GM19023 (cell line): ENCODE measurements at regions not wholly inside any gene's neighbourhood (a gene's known extent, or its start where the extent isn't known, plus 50 kb on each side); places are given as distances from the start of the nearest gene placed in this dataset.
"Not testable (repeated sequence)": the region's sequence is repeated elsewhere in the genome, so short reads cannot be mapped to it uniquely, and the experiment has no call there.

Experiments used
- ATAC-seq: cut with Tn5 transposase; IDR thresholded peaks from one replicate; pipeline ENCODE4 v1.9.1; 2021; ENCODE audit warnings: mild to moderate bottlenecking, moderate library complexity; ENCODE audit not compliant: unreplicated experiment

DNA sequence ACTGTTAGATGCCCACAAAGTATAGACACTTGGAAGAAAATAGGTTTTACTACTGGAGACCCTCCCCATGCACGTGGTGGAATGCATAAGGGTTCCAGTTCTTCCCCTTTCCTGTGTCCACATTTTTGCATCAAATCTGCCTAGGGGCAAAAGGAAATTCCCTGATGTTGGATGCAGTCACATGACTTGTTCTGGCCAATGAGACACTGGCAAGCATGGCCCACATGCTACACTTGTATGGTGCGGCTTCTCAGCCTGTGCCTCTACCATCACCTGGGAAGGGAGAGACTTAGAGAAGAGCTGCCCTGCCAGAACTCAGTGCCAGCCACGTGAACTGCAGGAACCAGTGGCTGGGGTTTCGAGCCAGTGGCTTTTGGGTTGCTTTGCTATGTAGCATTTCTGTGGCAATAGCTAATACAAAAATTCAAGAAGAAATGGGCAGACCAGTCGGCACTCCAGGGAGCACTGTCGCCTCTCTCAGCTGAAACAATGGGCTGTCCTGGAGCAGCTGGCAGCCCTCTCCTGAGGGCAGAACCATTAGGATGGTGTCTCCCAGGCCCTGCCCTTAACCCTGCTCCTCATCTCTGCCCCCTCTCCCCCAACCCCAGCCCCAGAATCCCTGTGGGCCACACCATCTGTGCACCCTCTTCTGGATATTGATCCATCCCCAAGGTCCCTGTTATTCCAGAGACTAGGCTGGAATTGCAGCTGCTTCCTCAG is 634.0 kb downstream of the UQCRFS1 start:
- ATAC-seq: no peak

DNA sequence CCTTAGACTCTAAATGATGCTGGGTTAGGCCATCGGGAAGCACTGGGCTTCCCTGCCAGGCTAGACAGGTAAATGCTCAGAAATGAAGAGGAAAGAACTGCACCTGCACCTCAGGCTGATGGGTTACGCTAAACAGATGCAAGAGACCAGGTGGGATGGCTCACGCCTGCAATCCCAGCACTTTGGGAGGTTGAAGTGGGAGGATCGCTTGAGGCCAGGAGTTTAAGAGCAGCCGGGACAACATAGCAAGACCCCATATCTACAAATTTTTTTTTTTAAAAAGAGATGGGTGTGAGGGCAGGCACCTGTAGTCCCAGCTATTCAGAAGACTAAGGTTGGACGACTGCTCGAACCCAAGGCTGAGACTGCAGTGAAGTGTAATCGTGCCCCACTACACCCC is 634.7 kb downstream of the UQCRFS1 start:
- ATAC-seq: no peak

DNA sequence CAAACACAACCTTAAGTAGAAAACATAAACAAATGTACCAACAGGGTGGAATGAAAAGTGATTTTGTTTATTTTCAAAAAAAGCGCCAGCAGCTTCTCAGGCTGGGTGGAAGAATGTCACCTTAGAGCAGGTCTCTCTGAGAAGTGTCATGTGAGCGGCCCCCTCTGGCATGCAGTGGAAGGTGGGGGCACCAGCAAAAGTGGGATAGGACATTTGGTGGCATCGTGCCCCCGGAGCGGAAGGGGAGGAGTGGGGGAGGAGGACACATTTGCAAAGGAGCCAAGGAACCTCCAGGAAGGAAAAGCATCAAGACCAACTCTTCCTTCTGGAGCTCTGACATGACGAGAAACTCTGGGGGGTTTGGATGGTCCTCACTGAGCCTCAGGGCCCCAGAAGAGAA is 635.3 kb downstream of the UQCRFS1 start:
- no peak for ATAC-seq

DNA sequence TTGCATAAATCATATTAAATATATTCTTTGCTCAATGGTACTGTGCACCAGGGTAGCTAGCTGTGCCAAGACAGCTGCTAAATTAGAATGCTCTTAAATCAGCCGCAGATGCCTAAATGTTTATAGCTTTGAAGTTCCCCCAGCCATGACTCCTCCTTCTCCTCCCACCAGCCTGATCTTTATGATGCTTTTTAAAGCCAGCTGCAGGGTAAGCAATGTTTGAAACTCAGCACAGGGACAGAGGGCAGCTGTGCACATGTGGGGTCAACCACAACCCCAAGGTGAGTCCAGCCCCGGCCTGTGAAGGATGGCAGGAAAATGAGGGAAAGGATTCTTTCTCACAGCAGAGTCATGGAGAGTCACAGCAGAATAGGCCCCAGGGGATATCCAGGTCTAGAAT is 635.7 kb downstream of the UQCRFS1 start:
- ATAC-seq: no peak

DNA sequence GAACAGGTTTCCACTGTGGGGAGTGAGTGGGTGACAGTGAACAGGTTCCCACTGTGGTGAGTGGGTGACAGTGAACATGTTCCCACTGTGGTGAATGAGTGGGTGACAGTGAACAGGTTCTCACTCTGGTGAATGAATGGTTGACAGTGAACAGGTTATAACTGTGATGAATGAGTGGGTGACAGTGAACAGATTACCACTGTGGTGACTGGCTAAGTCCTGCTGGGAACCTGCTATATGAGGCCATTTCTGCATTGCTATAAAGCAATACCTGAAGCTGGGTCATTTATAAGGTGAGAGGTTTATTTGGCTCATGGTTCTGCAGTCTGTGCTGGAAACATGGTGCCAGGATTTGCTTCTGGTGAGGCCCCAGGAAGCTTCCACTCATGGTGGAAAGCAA is 637.1 kb downstream of the UQCRFS1 start:
- no peak for ATAC-seq

DNA sequence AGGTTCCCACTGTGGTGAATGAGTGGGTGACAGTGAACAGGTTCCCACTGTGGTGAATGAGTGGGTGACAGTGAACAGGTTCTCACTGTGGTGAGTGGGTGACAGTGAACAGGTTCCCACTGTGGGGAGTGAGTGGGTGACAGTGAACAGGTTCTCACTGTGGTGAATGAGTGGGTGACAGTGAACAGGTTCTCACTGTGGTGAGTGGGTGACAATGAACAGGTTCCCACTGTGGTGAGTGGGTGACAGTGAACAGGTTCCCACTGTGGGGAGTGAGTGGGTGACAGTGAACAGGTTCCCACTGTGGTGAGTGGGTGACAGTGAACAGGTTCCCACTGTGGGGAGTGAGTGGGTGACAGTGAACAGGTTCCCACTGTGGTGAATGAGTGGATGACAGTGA is 637.6 kb downstream of the UQCRFS1 start:
- not testable (repeated sequence) for ATAC-seq

DNA sequence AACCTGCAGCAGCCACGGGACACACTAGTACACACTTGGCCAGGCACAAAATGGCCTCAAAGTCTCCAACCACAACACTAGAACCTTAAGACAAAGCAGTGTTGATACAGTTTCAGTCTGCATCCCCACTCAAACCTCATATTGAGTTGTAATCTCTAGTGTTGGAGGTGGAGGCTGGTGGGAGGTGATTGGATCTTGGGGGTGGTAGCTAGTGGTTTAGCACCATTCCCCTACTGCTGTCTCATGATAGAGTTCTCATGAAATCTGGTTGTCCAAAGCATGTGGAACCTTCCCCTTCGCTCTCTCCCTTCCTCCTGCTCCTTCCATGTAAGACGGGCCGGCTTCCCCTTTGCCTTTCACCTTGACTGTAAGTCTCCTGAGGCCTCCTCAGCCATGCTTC is 638.7 kb downstream of the UQCRFS1 start:
- ATAC-seq: no peak

DNA sequence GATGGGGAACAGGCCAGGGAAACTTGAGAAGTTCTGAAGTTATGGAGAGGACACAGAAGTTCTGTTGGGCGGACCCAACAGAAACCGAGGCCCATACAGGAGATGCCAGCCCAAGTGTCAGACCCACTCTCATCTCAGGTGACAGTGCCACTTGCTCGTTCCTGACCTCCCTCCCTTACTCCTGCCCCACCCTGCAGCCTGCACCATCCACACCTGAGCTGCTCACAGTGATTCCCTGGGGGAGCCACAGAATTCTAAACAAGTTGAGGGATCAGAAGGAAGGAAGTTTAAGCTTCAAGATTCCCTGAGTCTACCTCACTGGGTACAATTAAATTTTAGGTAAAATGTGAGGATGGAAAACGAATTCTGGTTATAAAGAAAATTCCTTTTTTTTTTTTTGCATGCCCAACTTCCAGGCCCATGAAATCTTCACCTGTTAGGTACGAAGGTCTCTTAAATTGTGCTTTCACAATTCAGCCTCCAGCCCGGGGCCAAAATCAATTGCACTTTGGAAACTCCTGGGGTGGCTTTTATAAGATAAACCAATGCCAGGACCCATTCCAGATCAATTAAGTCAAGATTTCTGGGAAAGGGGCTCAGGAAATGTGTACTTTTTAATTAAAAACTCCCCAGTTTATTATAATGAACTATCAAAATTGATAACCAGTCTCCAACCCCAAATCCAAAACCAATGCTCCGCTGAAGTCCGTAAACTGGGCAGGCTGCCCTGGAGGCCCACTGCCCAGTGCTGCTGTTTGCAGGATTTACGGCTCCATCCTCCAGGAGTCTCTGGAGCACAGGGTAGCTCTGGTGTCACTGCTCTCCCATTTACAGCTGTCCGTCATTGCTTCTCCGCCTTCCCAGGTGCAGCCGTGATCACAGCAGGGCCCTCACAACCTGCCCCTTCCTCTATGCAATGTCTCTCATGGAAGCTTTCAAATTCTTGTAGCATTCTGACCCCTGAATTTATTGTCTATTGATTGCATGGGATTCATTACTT is 643.5 kb downstream of the UQCRFS1 start:
- ATAC-seq: no peak

DNA sequence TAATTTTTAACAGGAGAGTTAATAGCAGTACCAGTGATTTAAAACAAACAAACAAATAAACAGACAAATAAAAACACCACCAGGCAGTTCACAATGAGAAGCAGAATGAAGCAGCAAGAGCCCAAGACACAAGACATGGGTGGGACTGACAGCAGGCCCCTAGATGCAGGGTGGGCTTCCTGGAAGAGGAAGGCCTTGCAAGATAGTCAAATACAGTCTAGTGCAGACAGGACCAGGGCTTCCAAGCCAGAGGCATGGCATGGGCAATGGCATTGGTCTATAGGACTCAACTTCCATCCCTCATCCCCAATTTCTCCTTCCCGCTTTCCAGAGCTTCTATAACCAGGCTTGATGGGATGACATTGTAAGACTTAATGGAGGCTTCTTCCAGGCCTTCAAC is 645.1 kb downstream of the UQCRFS1 start:
- no peak for ATAC-seq

DNA sequence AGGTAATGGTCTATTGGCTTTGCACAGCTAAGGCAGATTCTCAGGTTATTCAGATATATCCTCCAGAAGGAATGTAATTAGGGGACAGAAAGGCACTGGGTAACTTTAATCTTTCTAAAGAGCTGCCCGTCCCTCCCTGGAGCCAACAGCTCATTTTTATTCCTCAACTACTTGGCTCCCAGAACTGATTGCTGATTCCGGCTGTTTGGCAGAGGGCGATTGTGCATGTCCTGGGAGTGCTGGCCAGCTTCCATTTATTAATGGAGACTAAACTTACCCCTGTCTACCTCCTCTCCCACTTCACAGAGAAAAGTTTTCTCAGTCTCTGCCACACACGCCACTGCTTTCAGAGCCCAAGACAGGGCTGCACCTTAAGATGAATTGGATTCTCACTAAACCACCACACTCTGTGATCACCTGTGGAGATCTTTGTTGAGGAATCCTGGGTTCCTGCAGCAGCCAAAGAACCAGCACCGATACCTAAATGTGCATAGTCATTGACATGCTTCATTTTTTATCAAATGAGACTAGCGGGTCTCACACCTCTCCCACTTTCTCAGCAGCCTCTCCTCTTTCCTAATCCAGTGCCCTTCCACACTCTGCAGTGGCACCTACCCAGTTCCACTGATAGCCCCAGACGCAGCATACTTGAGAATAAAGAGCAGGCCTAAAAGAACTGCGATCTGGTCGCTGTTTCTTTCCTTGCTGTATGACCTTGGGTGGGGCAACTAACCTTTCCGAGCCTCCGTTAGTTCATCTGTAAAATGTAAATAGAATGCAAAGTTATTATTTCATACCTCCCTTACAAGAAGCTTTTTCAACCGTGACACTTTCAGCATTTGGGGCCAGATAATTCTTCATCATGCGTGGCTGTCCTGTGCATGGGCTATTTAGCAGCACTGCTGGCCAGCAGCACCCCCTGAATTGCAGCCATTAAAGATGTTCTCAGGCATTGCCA is 648.7 kb downstream of the UQCRFS1 start:
- ATAC-seq: no peak

DNA sequence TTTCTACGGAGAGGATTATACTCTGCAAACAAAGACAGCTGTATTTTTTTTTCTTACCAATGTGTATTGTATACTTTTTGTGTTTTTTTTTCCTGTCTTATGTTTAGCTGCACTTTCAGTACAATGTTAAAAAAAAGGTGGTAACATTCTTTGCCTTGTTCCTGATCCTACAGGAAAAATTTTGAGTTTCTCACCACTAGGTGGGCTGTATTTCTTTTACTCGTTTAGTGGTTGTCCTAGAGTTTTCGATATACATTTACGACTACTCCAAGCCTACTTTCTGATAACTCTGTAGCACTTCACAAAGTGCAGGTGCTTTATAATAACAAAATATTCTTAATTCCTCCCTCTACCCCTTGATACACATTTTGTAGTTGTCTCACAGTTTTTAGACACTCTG is 652.2 kb downstream of the UQCRFS1 start:
- ATAC-seq: no peak

DNA sequence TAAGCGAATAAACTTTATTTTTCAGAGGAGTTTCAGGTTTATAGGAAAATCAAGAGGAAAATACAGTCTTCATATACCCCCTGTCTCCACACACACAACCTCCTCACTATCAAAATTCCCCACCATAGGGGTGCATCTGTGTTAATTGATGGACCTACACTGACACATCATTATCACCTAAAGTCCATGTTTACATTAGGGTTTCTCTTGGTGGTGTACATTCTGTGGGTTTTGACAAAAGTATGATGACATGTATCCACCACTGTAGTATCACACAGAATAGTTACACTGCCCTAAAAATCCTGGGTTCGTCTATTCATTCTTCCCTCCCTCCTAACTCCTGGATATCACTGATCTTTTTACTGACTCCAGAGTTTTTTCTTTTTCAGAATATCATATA is 654.2 kb downstream of the UQCRFS1 start:
- no peak for ATAC-seq

DNA sequence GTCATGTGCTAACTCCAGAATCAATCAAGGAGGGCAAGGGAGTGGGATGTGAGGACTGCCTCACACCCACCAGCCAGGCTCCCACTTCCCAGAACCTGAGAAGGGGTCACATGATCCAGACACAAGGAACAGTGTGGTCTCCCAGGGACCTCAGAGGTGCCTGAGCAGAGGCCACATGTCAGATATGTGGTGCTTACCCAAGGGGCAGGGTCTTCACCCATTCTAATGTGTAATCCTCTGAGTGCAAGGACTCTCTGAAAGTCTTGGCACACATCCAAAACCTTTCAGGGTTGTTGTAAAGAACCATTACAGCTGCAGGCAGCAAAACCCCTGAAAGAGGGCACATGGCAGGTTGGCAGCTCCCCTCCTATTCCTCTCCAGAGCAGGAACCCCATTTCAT is 656.6 kb downstream of the UQCRFS1 start:
- no peak for ATAC-seq

DNA sequence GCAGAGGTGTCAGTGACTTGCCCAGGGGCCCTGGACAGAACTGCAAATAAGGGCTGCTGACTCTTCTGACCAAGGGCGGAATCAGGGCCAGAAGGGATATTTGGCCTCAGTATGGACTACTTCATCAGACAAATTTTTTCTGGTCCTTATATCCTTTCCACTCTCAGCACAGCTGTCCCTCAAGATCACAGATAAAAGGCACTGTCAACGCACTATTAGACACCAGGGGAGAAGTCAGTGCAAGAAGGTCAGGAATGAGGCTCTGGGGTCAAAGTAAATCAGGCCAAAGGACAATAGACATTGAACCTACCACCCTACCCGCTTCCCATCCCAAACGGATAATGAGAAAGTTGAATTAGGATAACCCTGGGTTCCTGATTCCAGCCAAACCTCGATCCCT is 657.6 kb downstream of the UQCRFS1 start:
- ATAC-seq: no peak

DNA sequence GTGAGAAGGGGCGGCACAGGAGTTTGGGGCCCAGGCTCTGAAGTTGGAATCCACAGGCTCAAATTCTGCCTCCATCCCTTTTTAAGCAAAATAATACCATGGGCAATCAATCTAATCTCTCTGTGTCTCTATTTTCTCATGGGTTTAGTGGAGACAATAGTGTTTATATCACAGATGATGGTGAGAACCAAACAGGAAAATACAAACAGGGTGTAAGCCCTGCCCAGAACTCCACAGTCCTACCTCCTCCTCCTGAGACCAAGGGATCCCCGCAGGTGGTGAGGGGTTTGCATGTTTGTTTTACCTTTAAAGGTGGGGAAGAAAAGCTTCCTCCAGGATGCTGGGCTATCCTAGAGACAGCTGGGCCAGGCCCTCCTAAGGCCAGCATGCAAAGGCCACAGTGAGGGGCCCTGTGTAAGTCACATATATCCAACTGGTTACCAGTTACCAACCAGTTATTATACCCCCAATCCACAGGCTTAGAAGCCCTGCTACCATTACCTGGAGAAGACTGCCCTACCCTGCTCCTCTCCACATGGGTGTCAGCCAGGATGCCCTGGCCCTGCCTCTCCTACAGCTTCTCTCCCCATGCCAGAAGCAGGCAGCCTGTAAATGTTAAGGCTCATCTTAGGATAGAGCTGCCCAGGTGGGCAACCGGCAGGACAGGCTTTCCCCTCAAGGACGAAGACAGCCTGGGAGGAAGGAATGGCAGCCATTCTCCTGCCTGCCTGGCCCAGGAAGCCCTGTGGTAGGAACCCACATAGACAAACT is 658.4 kb downstream of the UQCRFS1 start:
- ATAC-seq: no peak

DNA sequence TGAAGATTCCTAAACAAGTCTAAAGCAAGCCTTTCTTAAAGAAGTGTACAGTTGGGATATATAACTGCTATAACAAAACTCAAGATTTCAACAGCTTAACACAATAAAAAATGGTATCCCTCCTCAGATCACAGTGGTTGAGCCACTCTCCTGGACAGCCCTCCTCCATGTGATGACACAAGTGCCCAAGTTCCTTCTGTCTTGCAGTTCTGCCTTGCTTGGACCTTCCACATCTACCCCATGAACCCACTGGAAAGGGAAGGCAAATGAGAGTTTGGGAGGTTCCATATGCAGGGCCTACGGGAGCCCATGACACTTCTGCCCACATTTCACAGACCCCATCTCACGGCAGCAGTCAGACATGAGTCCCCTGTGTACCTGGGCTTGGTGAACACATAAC is 659.2 kb downstream of the UQCRFS1 start:
- no peak for ATAC-seq

DNA sequence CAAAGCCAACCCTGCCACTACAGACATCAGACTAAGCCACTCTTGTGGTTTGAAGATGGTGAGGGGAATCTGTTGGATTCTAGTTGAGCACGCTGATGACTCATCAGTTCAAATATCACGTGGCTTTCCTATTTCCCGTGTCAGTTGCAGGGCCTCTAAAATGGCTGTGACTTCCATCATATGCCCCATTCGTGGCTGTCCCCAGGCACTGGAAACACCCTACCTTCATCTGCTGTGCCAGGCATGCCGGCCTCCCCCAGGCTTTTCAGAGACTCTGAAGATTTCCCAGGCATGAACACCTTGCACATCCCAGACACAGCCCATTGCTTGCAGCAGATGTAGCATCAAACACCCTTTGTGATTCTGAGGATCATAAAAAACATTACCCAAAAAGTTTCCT is 659.9 kb downstream of the UQCRFS1 start:
- ATAC-seq: no peak

DNA sequence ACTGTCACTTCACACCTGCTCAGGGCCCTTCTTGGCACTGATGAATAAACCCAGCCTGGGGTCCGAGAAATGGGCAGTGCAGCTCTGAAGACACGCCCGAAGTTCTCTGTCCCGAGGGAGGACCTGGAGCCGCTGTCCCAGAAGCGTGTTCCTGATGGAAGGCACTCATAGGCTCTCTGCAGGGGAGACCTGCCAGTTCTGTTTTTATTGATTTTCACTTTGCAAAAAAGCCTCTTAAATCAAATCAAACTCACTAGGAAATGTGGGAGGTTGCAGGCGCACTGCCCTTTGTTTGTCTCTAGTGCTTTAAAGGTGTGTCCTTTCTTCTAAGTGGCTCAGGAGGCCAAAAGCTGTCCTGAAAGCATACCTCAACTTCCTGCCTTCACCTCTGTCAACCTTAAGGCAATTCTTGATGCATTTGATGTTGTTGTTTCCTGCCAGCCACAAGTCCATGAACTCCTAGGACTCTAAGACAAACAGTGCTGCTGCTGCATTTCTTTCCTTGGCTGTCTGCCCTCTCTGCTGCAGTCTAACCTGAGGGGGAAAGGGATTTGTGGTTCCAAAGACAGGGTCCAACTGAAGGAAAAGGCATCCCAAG is 663.2 kb downstream of the UQCRFS1 start:
- ATAC-seq: no peak

DNA sequence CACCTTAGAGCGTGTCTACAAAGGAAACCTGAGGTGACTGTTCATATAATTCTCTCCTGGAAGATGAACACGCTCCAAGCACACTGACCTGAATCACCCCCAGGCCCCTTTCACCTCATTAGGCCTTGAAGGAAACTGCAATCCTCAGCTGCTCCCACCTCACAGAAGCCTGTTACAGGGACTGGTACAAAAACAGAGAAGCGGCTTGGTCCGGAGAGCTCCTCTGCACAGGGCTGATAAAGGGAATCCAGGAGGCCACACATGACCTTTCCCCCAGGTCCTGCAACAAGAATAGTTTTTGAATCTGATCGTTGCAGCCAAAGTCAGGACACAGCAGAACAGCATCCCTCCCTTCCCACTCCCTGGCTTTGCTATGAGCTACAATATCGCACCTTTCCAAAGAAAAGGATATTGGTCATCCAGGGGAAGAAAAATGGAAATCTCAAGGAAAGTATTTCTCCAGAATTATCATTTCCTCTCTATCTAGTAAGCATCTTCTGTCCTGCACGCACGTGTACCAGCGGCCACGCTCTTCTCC is 666.7 kb downstream of the UQCRFS1 start:
- ATAC-seq: no peak

DNA sequence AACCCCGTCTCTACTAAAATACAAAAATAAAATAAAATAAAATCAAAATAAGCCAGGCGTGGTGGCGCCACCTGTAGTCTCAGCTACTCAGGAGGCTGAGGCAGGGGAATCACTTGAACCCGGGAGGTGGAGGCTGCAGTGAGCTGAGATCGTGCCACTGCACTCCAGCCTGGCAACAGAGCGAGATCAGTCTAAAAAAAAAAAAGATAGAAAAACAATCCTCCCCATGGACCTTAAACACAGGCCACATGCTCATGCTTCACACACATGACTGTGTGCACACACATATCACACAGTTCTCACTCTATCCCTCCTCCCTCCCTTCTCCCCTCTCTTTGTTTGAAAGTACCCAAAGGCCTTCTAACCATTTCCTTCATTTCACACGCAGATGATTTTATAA is 667.6 kb downstream of the UQCRFS1 start:
- ATAC-seq: not testable (repeated sequence)
